ENCODE measurements at regions not wholly inside any gene's neighbourhood (a gene's known extent, or its start where the extent isn't known, plus 50 kb on each side); places are given as distances from the start of the nearest gene placed in this dataset.

- TF ChIP-seq CTCF (conservative IDR thresholded peaks at IDR 0.05; ENCODE audit: low read depth, low read length) (no peak), EZH2 (IDR thresholded peaks at IDR 0.05; ENCODE audit: borderline replicate concordance, low read depth, low read length, poor library complexity, severe bottlenecking) (no peak)
- ChIA-PET CTCF (no interaction called here), POLR2A (ENCODE audit: low non-redundant PET) (no interaction called here)
- H3K27ac ChIP-seq (ENCODE audit: low read depth, low read length, poor library complexity, severe bottlenecking): no peak overlapping the region
- no peak overlapping the region for H3K4me3 ChIP-seq (ENCODE audit: low read depth, low read length, poor library complexity, severe bottlenecking)
- H3K27me3 ChIP-seq (replicated peaks; ENCODE audit: insufficient read depth, low read depth, low read length, poor library complexity): no peaks in the 10 kb centered on the region
- no TSS peak for BruUV-seq (replicated peaks)
- intact Hi-C loops (cut with micrococcal nuclease; ENCODE audit: unreplicated experiment): no loop called here
- H3K4me1 ChIP-seq (ENCODE audit: insufficient read depth, low read length, poor library complexity, severe bottlenecking): peaks cover 15% of the 10 kb centered on the region
- DNase-seq (ENCODE audit: low spot score): no peak
- H3K9me3 ChIP-seq (ENCODE audit: low read depth, low read length, poor library complexity, severe bottlenecking): no peaks in the 10 kb centered on the region
- H3K36me3 ChIP-seq (ENCODE audit: insufficient read depth, low read length, poor library complexity, severe bottlenecking): no peaks in the 10 kb centered on the region
Observed at GRCh38 chr3:148066802-148067201, 630.9 kb upstream of the AGTR1 start.

DNA sequence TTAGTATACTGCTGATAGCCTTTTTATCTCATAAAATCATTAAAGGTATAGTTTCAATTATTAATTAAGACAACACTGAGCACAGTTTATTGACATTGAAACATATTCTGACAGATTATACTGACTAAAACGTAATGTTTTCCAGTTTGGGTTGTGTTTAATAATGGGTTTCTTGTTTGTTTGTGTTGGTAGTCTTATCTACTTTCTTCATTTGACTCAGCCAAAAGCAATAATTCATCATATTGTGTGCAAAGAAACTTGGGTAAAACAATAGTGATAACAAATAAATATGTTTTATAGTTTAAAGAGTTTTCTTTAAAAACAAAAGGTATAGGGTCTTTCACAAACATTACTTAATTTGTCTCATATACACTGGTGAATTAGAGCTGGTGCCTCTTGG, 629.2 kb upstream of the AGTR1 start:
- TF ChIP-seq CTCF (conservative IDR thresholded peaks at IDR 0.05; ENCODE audit: low read depth, low read length) (no peak), EZH2 (IDR thresholded peaks at IDR 0.05; ENCODE audit: borderline replicate concordance, low read depth, low read length, poor library complexity, severe bottlenecking) (no peak)
- Histone ChIP-seq H3K4me1 (ENCODE audit: insufficient read depth, low read length, poor library complexity, severe bottlenecking) (peaks cover 27% of the 10 kb centered on the region), H3K9me3 (ENCODE audit: low read depth, low read length, poor library complexity, severe bottlenecking) (no peaks in the 10 kb centered on the region), H3K36me3 (ENCODE audit: insufficient read depth, low read length, poor library complexity, severe bottlenecking) (no peaks in the 10 kb centered on the region), H3K27ac (ENCODE audit: low read depth, low read length, poor library complexity, severe bottlenecking) (no peak overlapping the region), H3K4me3 (ENCODE audit: low read depth, low read length, poor library complexity, severe bottlenecking) (no peak overlapping the region), H3K27me3 (replicated peaks; ENCODE audit: insufficient read depth, low read depth, low read length, poor library complexity) (no peaks in the 10 kb centered on the region)
- BruUV-seq (replicated peaks): no TSS peak
- ChIA-PET POLR2A (ENCODE audit: low non-redundant PET) (no interaction called here), CTCF (no interaction called here)
- intact Hi-C loops (cut with micrococcal nuclease; ENCODE audit: unreplicated experiment): no loop called here
- no peak for DNase-seq (ENCODE audit: low spot score)

DNA sequence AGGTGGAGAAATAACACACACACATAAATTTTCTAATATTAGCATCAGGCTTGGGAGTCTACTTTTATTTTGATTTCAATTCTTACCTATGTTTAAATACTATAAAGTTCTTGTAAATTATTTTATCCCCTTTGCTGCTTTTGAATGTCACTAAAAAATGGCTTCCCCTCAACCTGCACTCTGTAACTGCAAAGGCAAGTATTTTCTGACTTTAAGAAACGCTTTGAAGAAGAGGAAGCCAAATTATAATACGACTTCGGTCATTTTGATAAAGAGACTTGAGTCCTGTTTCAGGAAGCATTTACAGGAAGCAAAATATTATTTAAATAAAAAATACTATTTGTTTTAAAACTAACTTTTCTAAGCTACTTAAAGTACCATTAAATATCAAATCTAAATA, 627.7 kb upstream of the AGTR1 start:
- CTCF ChIA-PET: no interaction called here
- Histone ChIP-seq H3K27me3 (replicated peaks; ENCODE audit: insufficient read depth, low read depth, low read length, poor library complexity) (no peaks in the 10 kb centered on the region), H3K4me3 (ENCODE audit: low read depth, low read length, poor library complexity, severe bottlenecking) (no peak overlapping the region), H3K36me3 (ENCODE audit: insufficient read depth, low read length, poor library complexity, severe bottlenecking) (no peaks in the 10 kb centered on the region), H3K27ac (ENCODE audit: low read depth, low read length, poor library complexity, severe bottlenecking) (no peak overlapping the region), H3K9me3 (ENCODE audit: low read depth, low read length, poor library complexity, severe bottlenecking) (no peaks in the 10 kb centered on the region), H3K4me1 (ENCODE audit: insufficient read depth, low read length, poor library complexity, severe bottlenecking) (peaks cover 37% of the 10 kb centered on the region)
- no peak for DNase-seq (ENCODE audit: low spot score)
- TF ChIP-seq CTCF (conservative IDR thresholded peaks at IDR 0.05; ENCODE audit: low read depth, low read length) (no peak), EZH2 (IDR thresholded peaks at IDR 0.05; ENCODE audit: borderline replicate concordance, low read depth, low read length, poor library complexity, severe bottlenecking) (no peak)
- intact Hi-C loops (cut with micrococcal nuclease; ENCODE audit: unreplicated experiment): loop anchor here (10.0 kb wide), 2 partner anchors 295 to 335 kb away; no protein-coding TSS in a partner anchor
- POLR2A ChIA-PET (ENCODE audit: low non-redundant PET): no interaction called here
- BruUV-seq (replicated peaks): no TSS peak

All from A673 (cell line).